ENCODE measurements at regions not wholly inside any gene's neighbourhood (a gene's known extent, or its start where the extent isn't known, plus 50 kb on each side); places are given as distances from the start of the nearest gene placed in this dataset.

GRCh38 chr1:220368352-220369265 is 96.4 kb upstream of the RAB3GAP2 start:
- Mint-ChIP-seq H3K27ac (no peak overlapping the region), H3K36me3 (no peaks in the 10 kb centered on the region), H3K27me3 (peaks cover 2% of the 10 kb centered on the region), H3K4me3 (no peak overlapping the region), H3K4me1 (no peaks in the 10 kb centered on the region), H3K9me3 (no peaks in the 10 kb centered on the region)
- DNase-seq (no peak), ATAC-seq (ENCODE audit: low read depth) (no peak)
- POLR2A ChIA-PET: no interaction called here

- H3K27ac Mint-ChIP-seq: no peak overlapping the region
- no peaks in the 10 kb centered on the region for H3K36me3 Mint-ChIP-seq
- H3K9me3 Mint-ChIP-seq: no peaks in the 10 kb centered on the region
- POLR2A ChIA-PET: no interaction called here
- no peak for DNase-seq
- H3K4me1 Mint-ChIP-seq: no peaks in the 10 kb centered on the region
- no peak overlapping the region for H3K4me3 Mint-ChIP-seq
- peaks cover 2% of the 10 kb centered on the region for H3K27me3 Mint-ChIP-seq
- ATAC-seq (ENCODE audit: low read depth): no peak
These were observed 95.6 kb upstream of the RAB3GAP2 start for GRCh38 chr1:220367833-220368232.

GRCh38 chr1:220366269-220366668 is 94.0 kb upstream of the RAB3GAP2 start:
- no peaks in the 10 kb centered on the region for H3K9me3 Mint-ChIP-seq
- H3K4me1 Mint-ChIP-seq: no peaks in the 10 kb centered on the region
- H3K36me3 Mint-ChIP-seq: no peaks in the 10 kb centered on the region
- H3K27me3 Mint-ChIP-seq: peaks cover 2% of the 10 kb centered on the region
- ATAC-seq (ENCODE audit: low read depth) (no peak), DNase-seq (no peak)
- no peak overlapping the region for H3K4me3 Mint-ChIP-seq
- POLR2A ChIA-PET: no interaction called here
- H3K27ac Mint-ChIP-seq: no peak overlapping the region

- POLR2A ChIA-PET: no interaction called here
- Mint-ChIP-seq H3K27me3 (peaks cover 5% of the 10 kb centered on the region), H3K27ac (no peak overlapping the region), H3K4me3 (no peak overlapping the region), H3K9me3 (no peaks in the 10 kb centered on the region), H3K4me1 (no peaks in the 10 kb centered on the region), H3K36me3 (no peaks in the 10 kb centered on the region)
- no peak for ATAC-seq (ENCODE audit: low read depth)
- DNase-seq: no peak
These were observed 91.1 kb upstream of the RAB3GAP2 start for GRCh38 chr1:220363196-220363837.

GRCh38 chr1:220356981-220357850 is 85.0 kb upstream of the RAB3GAP2 start:
- no peak overlapping the region for H3K4me3 Mint-ChIP-seq
- H3K27ac Mint-ChIP-seq: no peak overlapping the region
- no peaks in the 10 kb centered on the region for H3K36me3 Mint-ChIP-seq
- POLR2A ChIA-PET: no interaction called here
- ATAC-seq (ENCODE audit: low read depth): no peak
- no peaks in the 10 kb centered on the region for H3K9me3 Mint-ChIP-seq
- peaks cover 4% of the 10 kb centered on the region for H3K27me3 Mint-ChIP-seq
- H3K4me1 Mint-ChIP-seq: no peaks in the 10 kb centered on the region
- DNase-seq: no peak

GRCh38 chr1:220353229-220354012 is 81.2 kb upstream of the RAB3GAP2 start:
- no peak overlapping the region for H3K4me3 Mint-ChIP-seq
- no peaks in the 10 kb centered on the region for H3K4me1 Mint-ChIP-seq
- POLR2A ChIA-PET: no interaction called here
- DNase-seq (no peak), ATAC-seq (ENCODE audit: low read depth) (no peak)
- H3K36me3 Mint-ChIP-seq: no peaks in the 10 kb centered on the region
- no peak overlapping the region for H3K27ac Mint-ChIP-seq
- H3K9me3 Mint-ChIP-seq: no peaks in the 10 kb centered on the region
- H3K27me3 Mint-ChIP-seq: peaks cover 10% of the 10 kb centered on the region

GRCh38 chr1:220348211-220348610 is 76.0 kb upstream of the RAB3GAP2 start:
- H3K27me3 Mint-ChIP-seq: peaks cover 24% of the 10 kb centered on the region
- H3K4me1 Mint-ChIP-seq: no peaks in the 10 kb centered on the region
- no peak overlapping the region for H3K4me3 Mint-ChIP-seq
- DNase-seq (no peak), ATAC-seq (ENCODE audit: low read depth) (no peak)
- POLR2A ChIA-PET: no interaction called here
- no peak overlapping the region for H3K27ac Mint-ChIP-seq
- H3K9me3 Mint-ChIP-seq: no peaks in the 10 kb centered on the region
- H3K36me3 Mint-ChIP-seq: no peaks in the 10 kb centered on the region

- no peak overlapping the region for H3K27ac Mint-ChIP-seq
- H3K4me3 Mint-ChIP-seq: no peak overlapping the region
- POLR2A ChIA-PET: no interaction called here
- H3K36me3 Mint-ChIP-seq: no peaks in the 10 kb centered on the region
- peaks cover 24% of the 10 kb centered on the region for H3K27me3 Mint-ChIP-seq
- DNase-seq (no peak), ATAC-seq (ENCODE audit: low read depth) (no peak)
- no peaks in the 10 kb centered on the region for H3K9me3 Mint-ChIP-seq
- no peaks in the 10 kb centered on the region for H3K4me1 Mint-ChIP-seq
These were observed 75.5 kb upstream of the RAB3GAP2 start for GRCh38 chr1:220347654-220348175.

GRCh38 chr1:220344745-220345144 is 72.5 kb upstream of the RAB3GAP2 start:
- H3K27me3 Mint-ChIP-seq: peaks cover 15% of the 10 kb centered on the region
- no peaks in the 10 kb centered on the region for H3K36me3 Mint-ChIP-seq
- no peak for DNase-seq
- POLR2A ChIA-PET: no interaction called here
- H3K27ac Mint-ChIP-seq: no peak overlapping the region
- H3K4me1 Mint-ChIP-seq: no peaks in the 10 kb centered on the region
- no peaks in the 10 kb centered on the region for H3K9me3 Mint-ChIP-seq
- ATAC-seq (ENCODE audit: low read depth): no peak
- no peak overlapping the region for H3K4me3 Mint-ChIP-seq

- no peaks in the 10 kb centered on the region for H3K9me3 Mint-ChIP-seq
- no peaks in the 10 kb centered on the region for H3K4me1 Mint-ChIP-seq
- no peak for DNase-seq
- POLR2A ChIA-PET: no interaction called here
- no peaks in the 10 kb centered on the region for H3K36me3 Mint-ChIP-seq
- no peak overlapping the region for H3K4me3 Mint-ChIP-seq
- ATAC-seq (ENCODE audit: low read depth): no peak
- H3K27ac Mint-ChIP-seq: no peak overlapping the region
- H3K27me3 Mint-ChIP-seq: peaks cover 11% of the 10 kb centered on the region
These were observed 70.6 kb upstream of the RAB3GAP2 start for GRCh38 chr1:220342853-220343252.

- Mint-ChIP-seq H3K9me3 (no peaks in the 10 kb centered on the region), H3K27ac (no peak overlapping the region), H3K4me1 (no peaks in the 10 kb centered on the region), H3K4me3 (no peak overlapping the region), H3K27me3 (peaks cover 3% of the 10 kb centered on the region), H3K36me3 (no peaks in the 10 kb centered on the region)
- ATAC-seq (ENCODE audit: low read depth): no peak
- POLR2A ChIA-PET: no interaction called here
- DNase-seq: no peak
These were observed 68.9 kb upstream of the RAB3GAP2 start for GRCh38 chr1:220341126-220341525.

GRCh38 chr1:220339581-220339980 is 67.3 kb upstream of the RAB3GAP2 start:
- Mint-ChIP-seq H3K4me1 (no peaks in the 10 kb centered on the region), H3K9me3 (no peaks in the 10 kb centered on the region), H3K27ac (no peak overlapping the region), H3K4me3 (no peak overlapping the region), H3K36me3 (no peaks in the 10 kb centered on the region), H3K27me3 (no peaks in the 10 kb centered on the region)
- ATAC-seq (ENCODE audit: low read depth) (no peak), DNase-seq (no peak)
- POLR2A ChIA-PET: no interaction called here

- POLR2A ChIA-PET: no interaction called here
- no peaks in the 10 kb centered on the region for H3K27me3 Mint-ChIP-seq
- no peaks in the 10 kb centered on the region for H3K4me1 Mint-ChIP-seq
- H3K4me3 Mint-ChIP-seq: no peak overlapping the region
- ATAC-seq (ENCODE audit: low read depth) (no peak), DNase-seq (no peak)
- H3K9me3 Mint-ChIP-seq: no peaks in the 10 kb centered on the region
- H3K27ac Mint-ChIP-seq: no peak overlapping the region
- no peaks in the 10 kb centered on the region for H3K36me3 Mint-ChIP-seq
These were observed 66.5 kb upstream of the RAB3GAP2 start for GRCh38 chr1:220338759-220339158.
